MM.1S (cell line): ENCODE measurements at regions not wholly inside any gene's neighbourhood (a gene's known extent, or its start where the extent isn't known, plus 50 kb on each side); places are given as distances from the start of the nearest gene placed in this dataset.

Source experiments
- CTCF ChIP-seq: fragments of 300-600 bp; sonication (generic); IDR thresholded peaks from 2 replicates; pipeline ENCODE4 v1.5.1; 2016; ENCODE audit warnings: antibody characterized with exemption, low read length, mixed read lengths
- EZH2 ChIP-seq: fragments of 300-600 bp; sonication (generic); optimal IDR thresholded peaks from 2 replicates; pipeline ENCODE3; 2017; ENCODE audit warnings: low read depth, mild to moderate bottlenecking, antibody characterized with exemption, low read length, mixed read lengths

- TF ChIP-seq CTCF (no peak), EZH2 (no peak)
Measured at GRCh38 chr10:78210976-78211375, 177.3 kb downstream of the RPS24 start.
